ENCODE measurements at regions not wholly inside any gene's neighbourhood (a gene's known extent, or its start where the extent isn't known, plus 50 kb on each side); places are given as distances from the start of the nearest gene placed in this dataset.

DNA sequence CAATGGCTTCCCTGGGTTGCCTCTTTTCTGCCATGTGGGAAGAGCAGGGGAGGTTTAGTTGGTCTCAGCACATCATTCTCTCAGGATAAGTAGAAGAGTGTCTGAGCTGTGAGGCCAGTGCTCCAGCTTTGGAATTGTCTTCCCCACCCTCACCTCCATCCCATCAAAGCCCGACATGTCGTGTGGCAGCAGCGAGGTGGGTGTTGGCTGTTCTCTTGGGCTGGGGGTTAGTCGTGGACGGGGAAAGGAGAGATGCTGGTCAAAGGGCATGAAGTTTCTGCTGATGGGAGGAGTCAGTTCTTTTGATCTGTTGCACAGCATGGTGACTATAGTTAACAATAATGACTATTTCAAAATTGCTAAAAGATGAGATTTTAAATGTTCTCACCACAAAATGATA lies 404.2 kb downstream of the TMEM121 start:
- CTCF ChIA-PET = no interaction called here

DNA sequence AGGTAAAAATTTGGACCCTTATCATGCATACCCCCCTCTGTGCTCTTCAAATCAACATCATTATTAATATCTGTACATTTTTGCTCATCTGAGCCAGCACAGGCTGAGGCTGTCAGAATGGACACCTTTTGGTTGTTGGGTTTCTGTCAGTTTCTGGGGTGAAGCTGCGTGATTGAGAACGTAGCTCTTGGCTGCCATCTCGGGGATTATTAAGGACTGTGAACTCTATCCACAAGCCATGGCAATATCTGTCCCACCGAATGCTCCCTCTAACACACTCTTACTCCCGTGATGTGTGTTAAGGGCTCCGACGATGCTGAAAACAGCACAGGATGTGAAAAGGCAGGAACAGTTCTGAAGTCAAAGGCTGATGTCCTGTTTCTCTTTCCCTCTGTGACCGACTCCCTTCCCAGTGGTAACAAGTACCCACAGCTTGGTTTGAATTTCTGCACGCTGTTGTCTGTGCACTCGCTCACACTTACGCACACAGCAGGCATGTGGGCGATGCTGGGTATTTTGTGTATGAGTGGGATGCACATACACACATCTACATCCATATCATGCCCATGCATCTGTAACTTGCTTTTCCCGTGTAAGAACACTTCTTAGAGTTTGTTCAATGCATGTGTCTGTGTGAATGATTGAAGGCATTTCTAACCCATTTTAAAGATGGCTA lies 405.6 kb downstream of the TMEM121 start:
- Histone ChIP-seq H3K4me3 (ENCODE audit: low read depth, low read length, poor library complexity, severe bottlenecking) (no peak overlapping the region), H3K9me3 (ENCODE audit: low read depth, low read length, poor library complexity, severe bottlenecking) (peaks cover 6% of the 10 kb centered on the region), H3K27me3 (replicated peaks; ENCODE audit: insufficient read depth, low read depth, low read length, poor library complexity) (peaks cover 65% of the 10 kb centered on the region), H3K27ac (ENCODE audit: low read depth, low read length, poor library complexity, severe bottlenecking) (no peak overlapping the region), H3K36me3 (ENCODE audit: insufficient read depth, low read length, poor library complexity, severe bottlenecking) (no peaks in the 10 kb centered on the region), H3K4me1 (ENCODE audit: insufficient read depth, low read length, poor library complexity, severe bottlenecking) (no peaks in the 10 kb centered on the region)
- ChIA-PET CTCF (no interaction called here), POLR2A (ENCODE audit: low non-redundant PET) (no interaction called here)
- BruUV-seq (replicated peaks) = no TSS peak
- DNase-seq (ENCODE audit: low spot score) = no peak
- intact Hi-C loops (cut with micrococcal nuclease; ENCODE audit: unreplicated experiment) = no loop called here
- TF ChIP-seq, protein P1, sequence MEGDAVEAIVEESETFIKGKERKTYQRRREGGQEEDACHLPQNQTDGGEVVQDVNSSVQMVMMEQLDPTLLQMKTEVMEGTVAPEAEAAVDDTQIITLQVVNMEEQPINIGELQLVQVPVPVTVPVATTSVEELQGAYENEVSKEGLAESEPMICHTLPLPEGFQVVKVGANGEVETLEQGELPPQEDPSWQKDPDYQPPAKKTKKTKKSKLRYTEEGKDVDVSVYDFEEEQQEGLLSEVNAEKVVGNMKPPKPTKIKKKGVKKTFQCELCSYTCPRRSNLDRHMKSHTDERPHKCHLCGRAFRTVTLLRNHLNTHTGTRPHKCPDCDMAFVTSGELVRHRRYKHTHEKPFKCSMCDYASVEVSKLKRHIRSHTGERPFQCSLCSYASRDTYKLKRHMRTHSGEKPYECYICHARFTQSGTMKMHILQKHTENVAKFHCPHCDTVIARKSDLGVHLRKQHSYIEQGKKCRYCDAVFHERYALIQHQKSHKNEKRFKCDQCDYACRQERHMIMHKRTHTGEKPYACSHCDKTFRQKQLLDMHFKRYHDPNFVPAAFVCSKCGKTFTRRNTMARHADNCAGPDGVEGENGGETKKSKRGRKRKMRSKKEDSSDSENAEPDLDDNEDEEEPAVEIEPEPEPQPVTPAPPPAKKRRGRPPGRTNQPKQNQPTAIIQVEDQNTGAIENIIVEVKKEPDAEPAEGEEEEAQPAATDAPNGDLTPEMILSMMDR (conservative IDR thresholded peaks at IDR 0.05; ENCODE audit: low read depth, low read length) = peak; percentile 29; the same call in 1 of the 2 replicates
- TF ChIP-seq EZH2 (IDR thresholded peaks at IDR 0.05; ENCODE audit: borderline replicate concordance, low read depth, low read length, poor library complexity, severe bottlenecking) = no peak

More for the DNA sequence above, 404.2 kb downstream of the TMEM121 start:
- Histone ChIP-seq H3K4me1 (ENCODE audit: insufficient read depth, low read length, poor library complexity, severe bottlenecking) (no peaks in the 10 kb centered on the region), H3K4me3 (ENCODE audit: low read depth, low read length, poor library complexity, severe bottlenecking) (no peak overlapping the region), H3K36me3 (ENCODE audit: insufficient read depth, low read length, poor library complexity, severe bottlenecking) (no peaks in the 10 kb centered on the region), H3K27me3 (replicated peaks; ENCODE audit: insufficient read depth, low read depth, low read length, poor library complexity) (peaks cover 53% of the 10 kb centered on the region), H3K9me3 (ENCODE audit: low read depth, low read length, poor library complexity, severe bottlenecking) (peaks cover 6% of the 10 kb centered on the region), H3K27ac (ENCODE audit: low read depth, low read length, poor library complexity, severe bottlenecking) (no peak overlapping the region)
- no peak for TF ChIP-seq EZH2 (IDR thresholded peaks at IDR 0.05; ENCODE audit: borderline replicate concordance, low read depth, low read length, poor library complexity, severe bottlenecking)
- TF ChIP-seq, protein P1 (conservative IDR thresholded peaks at IDR 0.05; ENCODE audit: low read depth, low read length) = no peak
- intact Hi-C loops (cut with micrococcal nuclease; ENCODE audit: unreplicated experiment) = no loop called here
- no peak for DNase-seq (ENCODE audit: low spot score)
- POLR2A ChIA-PET (ENCODE audit: low non-redundant PET) = no interaction called here
- no TSS peak for BruUV-seq (replicated peaks)

DNA sequence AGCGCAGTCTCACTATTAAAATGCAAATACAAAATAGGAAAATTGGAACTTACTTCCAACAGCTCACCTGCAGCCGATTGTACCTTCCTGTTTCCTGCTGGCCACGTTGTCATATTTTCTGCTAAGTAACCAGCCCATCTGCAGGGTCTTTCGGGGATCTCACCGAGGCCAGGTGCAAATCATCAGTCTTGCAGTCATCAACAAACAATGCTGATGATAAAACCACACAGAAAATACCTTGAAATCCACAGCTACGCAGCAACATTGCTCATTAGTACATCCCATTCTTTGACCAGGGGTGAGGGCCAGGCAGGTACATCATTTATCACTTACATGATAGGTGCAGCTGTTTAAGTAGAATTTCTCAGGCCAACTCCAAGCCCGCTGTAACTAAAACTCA lies 406.9 kb downstream of the TMEM121 start:
- no peak overlapping the region for H3K27ac ChIP-seq (ENCODE audit: low read depth, low read length, poor library complexity, severe bottlenecking)
- no TSS peak for BruUV-seq (replicated peaks)
- DNase-seq (ENCODE audit: low spot score) = no peak
- H3K9me3 ChIP-seq (ENCODE audit: low read depth, low read length, poor library complexity, severe bottlenecking) = peaks cover 6% of the 10 kb centered on the region
- H3K27me3 ChIP-seq (replicated peaks; ENCODE audit: insufficient read depth, low read depth, low read length, poor library complexity) = peaks cover 69% of the 10 kb centered on the region
- no peaks in the 10 kb centered on the region for H3K36me3 ChIP-seq (ENCODE audit: insufficient read depth, low read length, poor library complexity, severe bottlenecking)
- CTCF ChIA-PET = no interaction called here
- POLR2A ChIA-PET (ENCODE audit: low non-redundant PET) = no interaction called here
- H3K4me1 ChIP-seq (ENCODE audit: insufficient read depth, low read length, poor library complexity, severe bottlenecking) = no peaks in the 10 kb centered on the region
- TF ChIP-seq, protein P1 (conservative IDR thresholded peaks at IDR 0.05; ENCODE audit: low read depth, low read length) = no peak
- intact Hi-C loops (cut with micrococcal nuclease; ENCODE audit: unreplicated experiment) = no loop called here
- H3K4me3 ChIP-seq (ENCODE audit: low read depth, low read length, poor library complexity, severe bottlenecking) = no peak overlapping the region
